SKM-1 treated with dmso at 0.1 percent for 144 hours (cell line): ENCODE measurements at regions not wholly inside any gene's neighbourhood (a gene's known extent, or its start where the extent isn't known, plus 50 kb on each side); places are given as distances from the start of the nearest gene placed in this dataset.
"Not testable (repeated sequence)": the region's sequence is repeated elsewhere in the genome, so short reads cannot be mapped to it uniquely, and the experiment has no call there.

Experiments used
- DNase-seq: peaks from one replicate; lab custom pipeline; 2025; ENCODE audit not compliant: unreplicated experiment; lab: John Stamatoyannopoulos, UW

- no peak for DNase-seq
These were observed 854.7 kb downstream of the TBC1D22A start for GRCh38 chr22:47617186-47617585.

GRCh38 chr22:47616396-47617020 lies 854.1 kb downstream of the TBC1D22A start:
- no peak for DNase-seq

- no peak for DNase-seq
These were observed 852.6 kb downstream of the TBC1D22A start for GRCh38 chr22:47615051-47615450.

- no peak for DNase-seq
These were observed 851.3 kb downstream of the TBC1D22A start for GRCh38 chr22:47613606-47614350.

GRCh38 chr22:47613181-47613580 lies 850.7 kb downstream of the TBC1D22A start:
- not testable (repeated sequence) for DNase-seq

GRCh38 chr22:47612311-47612910 lies 850.0 kb downstream of the TBC1D22A start:
- DNase-seq: no peak

GRCh38 chr22:47610764-47611163 lies 848.3 kb downstream of the TBC1D22A start:
- no peak for DNase-seq

GRCh38 chr22:47610281-47610680 lies 847.8 kb downstream of the TBC1D22A start:
- no peak for DNase-seq

GRCh38 chr22:47609653-47610052 lies 847.2 kb downstream of the TBC1D22A start:
- no peak for DNase-seq

- DNase-seq: no peak
These were observed 846.0 kb downstream of the TBC1D22A start for GRCh38 chr22:47608421-47608820.

GRCh38 chr22:47607486-47607885 lies 845.0 kb downstream of the TBC1D22A start:
- DNase-seq: no peak

GRCh38 chr22:47606426-47606825 lies 844.0 kb downstream of the TBC1D22A start:
- no peak for DNase-seq

GRCh38 chr22:47605886-47606285 lies 843.4 kb downstream of the TBC1D22A start:
- DNase-seq: no peak

GRCh38 chr22:47605441-47605840 lies 843.0 kb downstream of the TBC1D22A start:
- DNase-seq: no peak

GRCh38 chr22:47604563-47604962 lies 842.1 kb downstream of the TBC1D22A start:
- no peak for DNase-seq

GRCh38 chr22:47602732-47603131 lies 840.3 kb downstream of the TBC1D22A start:
- no peak for DNase-seq

- no peak for DNase-seq
These were observed 839.2 kb downstream of the TBC1D22A start for GRCh38 chr22:47601666-47602065.

- no peak for DNase-seq
These were observed 838.6 kb downstream of the TBC1D22A start for GRCh38 chr22:47600791-47601625.

- no peak for DNase-seq
These were observed 837.8 kb downstream of the TBC1D22A start for GRCh38 chr22:47600281-47600680.

GRCh38 chr22:47599753-47600152 lies 837.3 kb downstream of the TBC1D22A start:
- no peak for DNase-seq

GRCh38 chr22:47598864-47599263 lies 836.4 kb downstream of the TBC1D22A start:
- DNase-seq: no peak
